Heart left ventricle (tissue), 16 donors: ENCODE measurements at regions not wholly inside any gene's neighbourhood (a gene's known extent, or its start where the extent isn't known, plus 50 kb on each side); places are given as distances from the start of the nearest gene placed in this dataset.

Experiments used
- ATAC-seq, 4 donors: fragments of 200-7000 bp; cut with Tn5 transposase; one replicate each; pipeline ENCODE4 v1.9.1; 2020 to 2022; ENCODE audit warnings: moderate library complexity in 4 of 4, mild to moderate bottlenecking in 3 of 4, moderate number of reproducible peaks in 1 of 4
- DNase-seq, 5 donors: peaks; one replicate each; pipeline ENCODE4 v3.0.0-alpha.2; 2020
- H3K27ac ChIP-seq, 12 donors: fragments of 200-600 bp; sonication (generic) in 4 of 12; one replicate each; pipeline versions ENCODE4 v1.5.0 to v1.8.0; 2016 to 2022; ENCODE audit warnings: mild to moderate bottlenecking in 2 of 12
- H3K27me3 ChIP-seq, 9 donors: fragments of 200-600 bp; sonication (generic) in 2 of 9; one replicate each; pipeline versions ENCODE4 v1.5.1 to v1.8.0; 2016 to 2022; ENCODE audit warnings: mild to moderate bottlenecking in 3 of 9
- H3K36me3 ChIP-seq, 9 donors: fragments of 200-600 bp; sonication (generic) in 2 of 9; one replicate each; pipeline versions ENCODE4 v1.5.0 to v1.8.0; 2018 to 2022; ENCODE audit warnings: mild to moderate bottlenecking in 2 of 9
- H3K4me1 ChIP-seq, 12 donors: fragments of 200-600 bp; sonication (generic) in 4 of 12; one replicate each; pipeline versions ENCODE4 v1.5.0 to v1.8.0; 2016 to 2022; ENCODE audit warnings: mild to moderate bottlenecking in 3 of 12
- H3K4me3 ChIP-seq, 12 donors: fragments of 200-600 bp; sonication (generic) in 4 of 12; one replicate each; pipeline versions ENCODE4 v1.5.0 to v1.8.0; 2017 to 2022; ENCODE audit warnings: mild to moderate bottlenecking in 9 of 12, moderate library complexity in 4 of 12
- H3K9me3 ChIP-seq, 12 donors: fragments of 200-600 bp; sonication (generic) in 4 of 12; one replicate each; pipeline versions ENCODE4 v1.5.0 to v1.8.0; 2016 to 2022; ENCODE audit warnings: mild to moderate bottlenecking in 1 of 12
- CTCF ChIP-seq, 12 donors: fragments of 200-600 bp; sonication (generic) in 4 of 12; IDR thresholded peaks; one replicate each; pipeline versions ENCODE4 v1.5.0 to v1.8.0; 2018 to 2022; ENCODE audit warnings: antibody characterized with exemption in 12 of 12, mild to moderate bottlenecking in 5 of 12
- POLR2A ChIP-seq, 2 donors: fragments of 450-650 bp; IDR thresholded peaks; one replicate each; pipeline ENCODE4 v1.6.1; 2017; ENCODE audit warnings: antibody characterized with exemption in 2 of 2, mild to moderate bottlenecking in 2 of 2, moderate library complexity in 2 of 2
- WGBS, 4 donors: extraction: QIAGEN DNeasy Blood & Tissue Kit in 2 of 4; methylation state at CpG; one replicate each; pipeline versions ENCODE4 v1.1.5 to v1.1.7; 2013 to 2018; 5-methylcytosine and 5-hydroxymethylcytosine counted together
- intact Hi-C, 10 donors: fragments of 100-400 bp; cut with DNase I; formaldehyde crosslinking; loops; one replicate each; pipeline versions ENCODE4 v1.11.1 to v1.14.2; 2022
- donor health status: ischemic (EF 13 %, LVEDD 7.1; RV severe dilation, severe dysfunction).
- donor health status: healthy with polysubstance abuse.
- donor health status: DM: no; HTN: yes; CAD: no.
- donor health status: DM: no; HTN: no; CAD: no.
- donor health status: ischemic (EF 25% LVEDD 6.9; RV normal size, moderate dysfunction).
- donor health status: ischemic (EF 25% LVEDD 5.7; RV mildly dilated, moderate dysfunction).
- donor health status: healthy.
- donor health status: DM: yes; HTN: yes; CAD: no.
- donor health status: ischemic (EF 35%, LVEDD 5.7; RV mildly dilated, moderate dysfunction).
- donor health status: nonischemic (EF 11% LVEDD 7.7; RV severe dilation, severe dysfunction).
- donor health status: DM: yes; HTN: yes; CAD: no.
- donor health status: PGD.
- donor health status: ischemic (EF 29% LVEDD 5.4; RV normal size, mild dysfunction).
- donor health status: nonischemic (EF 23%, LVEDD 6.1; RV moderate dilation, normal function).

GRCh38 chr7:81648716-81649115 is 121.1 kb downstream of the HGF start:
- DNase-seq (no peak), ATAC-seq (no peak)
- Histone ChIP-seq H3K36me3 (no peaks in the 10 kb centered on the region), H3K4me3 (no peak overlapping the region), H3K27me3 (no peaks in the 10 kb centered on the region), H3K27ac (no peak overlapping the region), H3K4me1 (no peaks in the 10 kb centered on the region), H3K9me3 (peaks cover 0 to 21% (median 8%) of the 10 kb centered on the region in 12 donors)
- intact Hi-C loops, result no loop called here
- 66 to 77% (median 75%) methylated on average over 1 of the region's 1 CpG for WGBS, 4 donors
- TF ChIP-seq POLR2A (IDR thresholded peaks at IDR 0.05), result no peak
- no peak for TF ChIP-seq CTCF (IDR thresholded peaks at IDR 0.05)

GRCh38 chr7:81645435-81645834 is 124.4 kb downstream of the HGF start:
- Histone ChIP-seq H3K9me3 (peaks cover 0 to 25% (median 0%) of the 10 kb centered on the region in 12 donors), H3K27me3 (no peaks in the 10 kb centered on the region), H3K4me1 (no peaks in the 10 kb centered on the region), H3K4me3 (no peak overlapping the region), H3K36me3 (no peaks in the 10 kb centered on the region), H3K27ac (no peak overlapping the region)
- no peak for DNase-seq
- WGBS, 4 donors, result 95 to 96% (median 96%) methylated on average over 5 of the region's 5 CpGs
- intact Hi-C loops, result no loop called here
- ATAC-seq, result no peak
- no peak for TF ChIP-seq CTCF (IDR thresholded peaks at IDR 0.05)
- TF ChIP-seq POLR2A (IDR thresholded peaks at IDR 0.05), result no peak

- WGBS, 4 donors, result 89 to 93% (median 89%) methylated on average over 2 of the region's 2 CpGs
- TF ChIP-seq CTCF (IDR thresholded peaks at IDR 0.05) (no peak), POLR2A (IDR thresholded peaks at IDR 0.05) (no peak)
- ATAC-seq (no peak), DNase-seq (no peak)
- no peak overlapping the region for H3K27ac ChIP-seq
- H3K27me3 ChIP-seq, result no peaks in the 10 kb centered on the region
- H3K36me3 ChIP-seq, result no peaks in the 10 kb centered on the region
- intact Hi-C loops, result no loop called here
- peaks cover 0 to 27% (median 0%) of the 10 kb centered on the region in 12 donors for H3K9me3 ChIP-seq
- H3K4me3 ChIP-seq, result no peak overlapping the region
- H3K4me1 ChIP-seq, result peaks cover 0 to 9% (median 0%) of the 10 kb centered on the region in 12 donors
Measured at GRCh38 chr7:81641873-81642272, 128.0 kb downstream of the HGF start.

- Histone ChIP-seq H3K9me3 (peaks cover 0 to 20% (median 0%) of the 10 kb centered on the region in 12 donors), H3K27ac (peak overlapping the region in 5 of 12 donors; percentile 11 to 65 (median 29)), H3K4me3 (no peak overlapping the region), H3K4me1 (peaks cover 0 to 9% (median 0%) of the 10 kb centered on the region in 12 donors), H3K36me3 (no peaks in the 10 kb centered on the region), H3K27me3 (no peaks in the 10 kb centered on the region)
- DNase-seq, result no peak
- intact Hi-C loops, result no loop called here
- WGBS, 4 donors, result 55 to 68% (median 60%) methylated on average over 5 of the region's 5 CpGs
- ATAC-seq, result peak in 1 of 4 donors; percentile 61
- no peak for TF ChIP-seq CTCF (IDR thresholded peaks at IDR 0.05)
- no peak for TF ChIP-seq POLR2A (IDR thresholded peaks at IDR 0.05)
Measured at GRCh38 chr7:81638198-81638597, 131.6 kb downstream of the HGF start.
